H1 (cell line): ENCODE measurements at regions not wholly inside any gene's neighbourhood (a gene's known extent, or its start where the extent isn't known, plus 50 kb on each side); places are given as distances from the start of the nearest gene placed in this dataset.

Source experiments
- CTCF ChIA-PET: fragments of 300-600 bp; sonication (Branson Sonifier 250); formaldehyde crosslinking; loops from one replicate; lab custom pipeline; 2021; ENCODE audit not compliant: partially characterized antibody; lab: Charles Lee
- POLR2A ChIA-PET: fragments of 300-600 bp; sonication (Branson Sonifier 250); formaldehyde crosslinking; loops from one replicate; lab custom pipeline; 2021; ENCODE audit warnings: inconsistent platforms; ENCODE audit not compliant: partially characterized antibody; lab: Charles Lee
- DNase-seq, 2 experiments: peaks; one replicate each; pipeline versions ENCODE4 v3.0.0 to v3.0.0-alpha.2; 2010 to 2022; ENCODE audit warnings: low spot score in 2 of 2, low read depth in 1 of 2, mixed read lengths in 1 of 2
- FAIRE-seq: peaks from 2 replicates; lab custom pipeline; 2011; peaks lifted over from hg19 to GRCh38; lab: Jason Lieb, UNC
- H2AFZ ChIP-seq: 2 replicates; pipeline ENCODE4 v1.8.1; 2012; ENCODE audit warnings: low read length, inconsistent platforms
- H2AK5ac ChIP-seq: 2 replicates; pipeline ENCODE4 v1.6.1; 2013; ENCODE audit warnings: low read depth, low read length
- H2BK120ac ChIP-seq: replicated peaks from 2 replicates; pipeline ENCODE3; 2013; ENCODE audit warnings: low read depth, low read length, inconsistent platforms
- H2BK12ac ChIP-seq: 2 replicates; pipeline ENCODE4 v1.6.1; 2013; ENCODE audit warnings: low read depth, low read length
- H2BK15ac ChIP-seq: 2 replicates; pipeline ENCODE4 v1.6.1; 2013; ENCODE audit warnings: low read length
- H2BK20ac ChIP-seq: 2 replicates; pipeline ENCODE4 v1.6.1; 2013; ENCODE audit warnings: low read length
- H2BK5ac ChIP-seq: 2 replicates; pipeline ENCODE4 v1.6.1; 2013; ENCODE audit warnings: low read depth, low read length
- H3K14ac ChIP-seq: 2 replicates; pipeline ENCODE4 v1.6.1; 2013; ENCODE audit warnings: inconsistent platforms; ENCODE audit not compliant: insufficient read length
- H3K18ac ChIP-seq: 2 replicates; pipeline ENCODE4 v1.6.1; 2013; ENCODE audit warnings: low read length; ENCODE audit errors: extremely low read depth
- H3K23ac ChIP-seq: 2 replicates; pipeline ENCODE4 v1.6.1; 2013; ENCODE audit warnings: inconsistent platforms; ENCODE audit not compliant: insufficient read length
- H3K23me2 ChIP-seq: 2 replicates; pipeline ENCODE4 v1.6.1; 2013; ENCODE audit warnings: low read depth, low read length
- H3K27ac ChIP-seq: 2 replicates; pipeline ENCODE4 v1.6.1; 2011; ENCODE audit warnings: low read depth, low read length, inconsistent platforms
- H3K27me3 ChIP-seq, 4 experiments: replicated peaks in 1 of 4; 1 replicate in 1 of 4; 2 replicates in 3 of 4; pipeline versions ENCODE4 v1.6.1 to v1.8.1; 2011 to 2013; ENCODE audit warnings: low read length in 3 of 4, mild to moderate bottlenecking in 3 of 4, inconsistent platforms in 2 of 4, mixed read lengths in 2 of 4, moderate library complexity in 1 of 4; ENCODE audit not compliant: control insufficient read depth in 3 of 4, insufficient read depth in 3 of 4; ENCODE audit errors: extremely low read depth in 1 of 4
- H3K36me3 ChIP-seq, 4 experiments: 2 replicates each; pipeline versions ENCODE4 v1.6.1 to v1.8.1; 2011 to 2013; ENCODE audit warnings: mild to moderate bottlenecking in 4 of 4, low read length in 3 of 4, moderate library complexity in 2 of 4, control low read depth in 1 of 4, inconsistent platforms in 1 of 4; ENCODE audit not compliant: insufficient read depth in 4 of 4, control insufficient read depth in 2 of 4
- H3K4ac ChIP-seq: replicated peaks from 2 replicates; pipeline ENCODE3; 2013; ENCODE audit warnings: low read length, low read depth, mixed read lengths, inconsistent platforms; ENCODE audit not compliant: insufficient read length
- H3K4me1 ChIP-seq, 4 experiments: replicated peaks in 1 of 4; 1 replicate in 1 of 4; 2 replicates in 3 of 4; pipeline versions ENCODE4 v1.6.1 to v1.8.1; 2011 to 2013; ENCODE audit warnings: low read length in 3 of 4, inconsistent platforms in 2 of 4, mixed read lengths in 1 of 4; ENCODE audit not compliant: insufficient read depth in 4 of 4, control insufficient read depth in 3 of 4
- H3K4me2 ChIP-seq, 2 experiments: 2 replicates each; pipeline versions ENCODE4 v1.6.1 to v1.8.1; 2011 to 2013; ENCODE audit warnings: low read depth in 2 of 2, low read length in 2 of 2, control low read depth in 1 of 2, inconsistent platforms in 1 of 2, mild to moderate bottlenecking in 1 of 2; ENCODE audit not compliant: insufficient read depth in 1 of 2
- H3K4me3 ChIP-seq, 4 experiments: fragments of 200-600, 300-600 bp in 1 of 4; sonication (generic), shearing (Covaris generic), sonication (Bioruptor Twin) in 1 of 4; 2 replicates each; pipeline versions ENCODE4 v1.5.1 to v1.8.1; 2011 to 2016; ENCODE audit warnings: low read length in 4 of 4, low read depth in 3 of 4, control low read depth in 2 of 4, inconsistent platforms in 2 of 4, mild to moderate bottlenecking in 2 of 4, mixed read lengths in 1 of 4, moderate library complexity in 1 of 4; ENCODE audit not compliant: insufficient read depth in 2 of 4; ENCODE audit errors: extremely low read depth in 1 of 4
- H3K56ac ChIP-seq: replicated peaks from 2 replicates; pipeline ENCODE3; 2013; ENCODE audit warnings: low read depth, mild to moderate bottlenecking, mixed read lengths, low read length, inconsistent platforms; ENCODE audit not compliant: insufficient read length
- H3K79me1 ChIP-seq: 2 replicates; pipeline ENCODE4 v1.6.1; 2013; ENCODE audit warnings: low read depth, low read length, control low read depth
- H3K79me2 ChIP-seq, 2 experiments: 2 replicates each; pipeline versions ENCODE4 v1.6.1 to v1.8.1; 2012 to 2013; ENCODE audit warnings: low read length in 2 of 2, mild to moderate bottlenecking in 2 of 2, inconsistent platforms in 1 of 2; ENCODE audit not compliant: insufficient read depth in 2 of 2, control insufficient read depth in 1 of 2
- H3K9ac ChIP-seq, 4 experiments: replicated peaks in 1 of 4; 1 replicate in 1 of 4; 2 replicates in 3 of 4; pipeline versions ENCODE4 v1.6.1 to v1.8.1; 2011 to 2013; ENCODE audit warnings: low read depth in 3 of 4, low read length in 3 of 4, control low read depth in 2 of 4, mild to moderate bottlenecking in 2 of 4, moderate library complexity in 2 of 4, inconsistent platforms in 1 of 4; ENCODE audit errors: extremely low read depth in 1 of 4
- H3K9me3 ChIP-seq, 2 experiments: 2 replicates each; pipeline versions ENCODE4 v1.6.1 to v1.8.1; 2012 to 2013; ENCODE audit warnings: mild to moderate bottlenecking in 2 of 2, moderate library complexity in 2 of 2, control low read depth in 1 of 2, inconsistent platforms in 1 of 2, low read depth in 1 of 2, low read length in 1 of 2, mixed read lengths in 1 of 2; ENCODE audit not compliant: insufficient read depth in 2 of 2
- H4K20me1 ChIP-seq, 2 experiments: replicated peaks in 1 of 2; 2 replicates each; pipeline versions ENCODE3 to v1.8.1; 2011 to 2013; ENCODE audit warnings: inconsistent platforms in 2 of 2, low read length in 2 of 2, mild to moderate bottlenecking in 1 of 2; ENCODE audit not compliant: insufficient read depth in 2 of 2, control insufficient read depth in 1 of 2
- H4K5ac ChIP-seq: 2 replicates; pipeline ENCODE4 v1.6.1; 2013; ENCODE audit warnings: low read length, low read depth, mixed read lengths, inconsistent platforms; ENCODE audit not compliant: insufficient read length
- H4K8ac ChIP-seq: 2 replicates; pipeline ENCODE4 v1.8.0; 2013; ENCODE audit warnings: mild to moderate bottlenecking, moderate library complexity, low read length, inconsistent platforms; ENCODE audit not compliant: insufficient read depth; ENCODE audit errors: extremely low read depth
- H4K91ac ChIP-seq: replicated peaks from 2 replicates; pipeline ENCODE3; 2013; ENCODE audit warnings: low read length, mixed read lengths, inconsistent platforms; ENCODE audit not compliant: insufficient read length
- MAFK ChIP-seq: IDR thresholded peaks from 2 replicates; pipeline ENCODE4 v1.6.1; 2012; ENCODE audit warnings: low read depth, mild to moderate bottlenecking, improper control_type of control experiment, low read length
- TAF1 ChIP-seq: IDR thresholded peaks from 2 replicates; pipeline ENCODE4 v1.6.1; 2011; ENCODE audit warnings: mild to moderate bottlenecking, low read depth, low read length
- WGBS, 2 experiments: shearing (Covaris generic) in 1 of 2; methylation state at CpG; one replicate each; pipeline versions ENCODE4 v1.1.6 to v1.1.7; 2013 to 2015; ENCODE audit warnings: low lambda C conversion rate in 2 of 2, mixed read lengths in 2 of 2, inconsistent platforms in 1 of 2, low coverage in 1 of 2, missing lambda C conversion rate in 1 of 2; ENCODE audit not compliant: insufficient replicate concordance in 2 of 2, insufficient coverage in 1 of 2, insufficient read length in 1 of 2; ENCODE audit errors: extremely low coverage in 1 of 2, missing lambda C conversion rate in 1 of 2; 5-methylcytosine and 5-hydroxymethylcytosine counted together

- CTCF ChIA-PET: no interaction called here
- WGBS, 2 experiments: 91% methylated on average over 2 of the region's 2 CpGs; no CpG with 5 or more reads in 1 of the 2 experiments
- no peak for FAIRE-seq
Measured at GRCh38 chr7:49308787-49309186, 384.4 kb downstream of the CDC14C start.

More at GRCh38 chr7:49308787-49309186, 384.4 kb downstream of the CDC14C start:
- Histone ChIP-seq H4K5ac (no peak overlapping the region), H3K14ac (no peak overlapping the region), H4K20me1 (no peaks in the 10 kb centered on the region), H3K27ac (no peak overlapping the region), H2BK20ac (no peak overlapping the region), H3K23ac (no peak overlapping the region), H4K8ac (no peak overlapping the region), H3K27me3 (no peaks in the 10 kb centered on the region), H3K4me2 (no peak overlapping the region), H3K4me3 (no peak overlapping the region), H3K4ac (no peak overlapping the region), H3K4me1 (no peaks in the 10 kb centered on the region), H2BK12ac (no peak overlapping the region), H3K36me3 (no peaks in the 10 kb centered on the region), H2AK5ac (no peak overlapping the region), H3K9me3 (no peaks in the 10 kb centered on the region), H2BK15ac (no peak overlapping the region), H3K79me2 (no peaks in the 10 kb centered on the region), H2BK5ac (0 out of 2 replicates have a peak overlapping the region, but pooled peaks have one; percentile 18), H4K91ac (no peak overlapping the region), H3K23me2 (no peaks in the 10 kb centered on the region), H2BK120ac (peak overlapping the region; percentile 43), H3K18ac (no peak overlapping the region), H3K9ac (no peak overlapping the region), H3K56ac (no peak overlapping the region), H2AFZ (no peak overlapping the region), H3K79me1 (no peaks in the 10 kb centered on the region)
- TF ChIP-seq TAF1: no peak
- peak; percentile 71 for TF ChIP-seq MAFK
- DNase-seq: no peak
- POLR2A ChIA-PET: no interaction called here
